GM18498 (cell line): ENCODE measurements at regions not wholly inside any gene's neighbourhood (a gene's known extent, or its start where the extent isn't known, plus 50 kb on each side); places are given as distances from the start of the nearest gene placed in this dataset.
A peak's percentile ranks its signal among the peaks of the same experiment; 100 is the strongest.
"Not testable (repeated sequence)": the region's sequence is repeated elsewhere in the genome, so short reads cannot be mapped to it uniquely, and the experiment has no call there.

Experiments
- ATAC-seq: cut with Tn5 transposase; IDR thresholded peaks from one replicate; pipeline ENCODE4 v1.9.1; 2021; ENCODE audit warnings: mild to moderate bottlenecking, moderate library complexity; ENCODE audit not compliant: unreplicated experiment

DNA sequence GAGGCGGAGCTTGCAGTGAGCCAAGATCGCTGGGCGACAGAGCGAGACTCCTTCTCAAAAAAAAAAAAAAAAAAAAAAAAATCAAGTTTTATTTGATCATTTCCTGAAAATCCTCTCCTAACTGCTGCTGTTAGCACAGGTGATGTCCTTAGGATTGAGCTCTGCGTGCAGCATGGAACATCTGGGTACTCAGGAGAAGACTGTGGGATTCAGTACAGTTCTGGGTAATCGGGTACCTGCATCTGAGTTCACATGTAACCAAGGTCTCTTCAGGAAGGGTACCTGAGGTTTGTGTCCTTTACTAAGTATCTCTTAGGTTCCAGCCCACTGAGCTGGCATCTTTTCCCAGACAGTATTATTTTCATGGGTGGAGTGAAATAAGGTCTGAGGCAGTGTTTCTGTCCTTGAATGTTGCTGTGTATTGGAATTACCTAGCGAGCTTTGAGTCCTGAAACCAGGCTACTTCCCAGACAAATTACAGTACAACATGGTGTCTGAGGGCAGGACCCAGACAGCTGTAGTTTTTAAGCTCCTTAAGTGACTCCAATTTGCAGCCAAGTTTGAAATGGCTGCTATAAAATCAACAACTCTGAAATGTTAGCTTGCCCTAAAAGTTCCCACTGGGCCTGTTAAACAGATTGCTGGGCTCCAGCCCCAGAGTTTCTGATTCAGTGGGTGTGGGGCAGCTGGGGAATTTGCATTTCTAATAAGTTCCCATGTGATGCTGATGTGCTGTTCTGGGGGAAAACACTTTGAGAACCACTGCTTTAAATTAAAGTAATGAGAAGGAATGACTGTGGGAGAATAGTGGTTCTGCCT lies 120.5 kb downstream of the PMAIP1 start:
- ATAC-seq = no peak

DNA sequence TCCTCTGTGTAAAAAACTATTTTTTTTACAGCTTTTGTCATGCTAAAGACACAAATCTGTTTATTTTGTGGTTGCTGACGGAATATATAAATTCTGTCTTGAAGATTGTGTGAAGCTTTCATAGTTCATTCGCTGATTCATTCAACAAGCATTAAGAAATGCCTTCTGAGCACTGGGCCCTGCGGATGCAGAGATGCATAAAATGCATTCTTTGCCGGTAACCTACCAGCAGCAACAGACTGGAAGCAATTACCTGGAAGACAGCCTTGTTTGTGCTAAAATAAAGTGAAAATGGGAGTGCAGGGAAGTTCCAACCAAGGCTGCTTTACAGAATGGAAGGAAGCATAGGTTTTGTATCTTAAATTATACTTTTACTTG lies 119.7 kb downstream of the PMAIP1 start:
- no peak for ATAC-seq

GRCh38 chr18:60018618-60019462 lies 119.0 kb downstream of the PMAIP1 start:
- no peak for ATAC-seq

- not testable (repeated sequence) for ATAC-seq
Observed at GRCh38 chr18:60018134-60018533, 118.3 kb downstream of the PMAIP1 start.

- no peak for ATAC-seq
Observed at GRCh38 chr18:60017371-60017770, 117.6 kb downstream of the PMAIP1 start.

- not testable (repeated sequence) for ATAC-seq
Observed at GRCh38 chr18:60015826-60016225, 116.0 kb downstream of the PMAIP1 start.

GRCh38 chr18:60013148-60013547 lies 113.4 kb downstream of the PMAIP1 start:
- not testable (repeated sequence) for ATAC-seq

DNA sequence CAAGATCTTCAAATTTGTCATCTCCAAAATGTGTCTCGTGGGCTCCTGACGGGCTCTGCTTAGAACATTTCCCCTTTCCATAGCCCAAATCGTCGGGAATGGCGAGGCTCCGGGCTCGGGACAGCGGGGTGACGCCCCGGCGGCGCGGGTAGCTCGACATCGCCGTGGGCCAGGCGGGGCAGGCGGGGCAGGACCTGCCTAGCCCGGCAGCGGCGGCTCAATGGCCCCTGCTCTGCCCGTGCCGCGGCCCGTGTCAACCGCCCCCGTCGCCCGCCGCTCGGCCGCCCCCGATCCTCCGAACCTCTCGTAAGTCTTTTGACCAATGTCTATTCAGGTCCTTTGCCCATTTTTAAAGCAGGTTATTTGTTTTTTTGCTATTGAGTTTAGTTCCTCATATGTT lies 111.2 kb downstream of the PMAIP1 start:
- ATAC-seq = no peak

DNA sequence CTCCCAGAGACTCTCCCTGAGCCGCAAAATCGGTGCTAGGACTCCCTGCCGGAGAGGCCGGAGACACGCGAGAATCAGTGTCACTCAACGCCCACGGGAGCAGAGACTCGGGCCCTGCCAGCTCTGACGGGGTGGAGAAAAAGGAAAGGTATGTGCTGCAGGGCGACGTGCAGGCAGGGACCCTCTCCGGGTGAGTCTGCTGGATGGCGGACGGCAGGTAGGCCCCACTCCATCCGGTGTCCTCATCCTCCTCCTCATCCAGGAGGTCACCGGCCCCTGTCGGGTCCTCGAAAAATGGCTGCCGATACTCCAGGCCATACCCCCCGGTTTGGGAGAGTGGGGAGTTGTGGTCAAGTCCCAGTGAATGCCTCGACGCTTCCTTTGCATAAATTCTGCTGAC lies 110.7 kb downstream of the PMAIP1 start:
- ATAC-seq = no peak

GRCh38 chr18:60007661-60008060 lies 107.9 kb downstream of the PMAIP1 start:
- ATAC-seq = no peak

GRCh38 chr18:60003610-60004185 lies 103.9 kb downstream of the PMAIP1 start:
- ATAC-seq = no peak

- ATAC-seq = peak; percentile 87
Observed at GRCh38 chr18:59996370-59996966, 96.7 kb downstream of the PMAIP1 start.

GRCh38 chr18:59994357-59994756 lies 94.6 kb downstream of the PMAIP1 start:
- ATAC-seq = peak; percentile 75

DNA sequence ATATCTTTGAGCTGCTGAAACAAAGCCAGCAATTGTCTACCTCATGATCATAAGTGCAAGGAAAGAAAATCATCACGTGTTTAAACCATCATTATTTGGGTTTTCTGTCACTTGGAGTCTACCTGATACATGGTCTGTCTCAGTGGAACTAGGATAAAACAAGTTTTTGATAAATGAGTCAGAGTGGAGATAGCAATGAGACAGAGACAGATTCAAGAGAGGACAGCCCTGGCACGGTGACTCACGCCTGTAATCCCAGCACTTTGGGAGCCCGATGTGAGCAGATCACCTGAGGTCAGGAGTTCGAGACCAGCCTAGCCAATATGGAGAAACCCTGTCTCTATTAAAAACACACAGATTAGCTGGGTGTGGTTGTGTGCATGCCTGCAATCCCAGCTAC lies 93.8 kb downstream of the PMAIP1 start:
- no peak for ATAC-seq

DNA sequence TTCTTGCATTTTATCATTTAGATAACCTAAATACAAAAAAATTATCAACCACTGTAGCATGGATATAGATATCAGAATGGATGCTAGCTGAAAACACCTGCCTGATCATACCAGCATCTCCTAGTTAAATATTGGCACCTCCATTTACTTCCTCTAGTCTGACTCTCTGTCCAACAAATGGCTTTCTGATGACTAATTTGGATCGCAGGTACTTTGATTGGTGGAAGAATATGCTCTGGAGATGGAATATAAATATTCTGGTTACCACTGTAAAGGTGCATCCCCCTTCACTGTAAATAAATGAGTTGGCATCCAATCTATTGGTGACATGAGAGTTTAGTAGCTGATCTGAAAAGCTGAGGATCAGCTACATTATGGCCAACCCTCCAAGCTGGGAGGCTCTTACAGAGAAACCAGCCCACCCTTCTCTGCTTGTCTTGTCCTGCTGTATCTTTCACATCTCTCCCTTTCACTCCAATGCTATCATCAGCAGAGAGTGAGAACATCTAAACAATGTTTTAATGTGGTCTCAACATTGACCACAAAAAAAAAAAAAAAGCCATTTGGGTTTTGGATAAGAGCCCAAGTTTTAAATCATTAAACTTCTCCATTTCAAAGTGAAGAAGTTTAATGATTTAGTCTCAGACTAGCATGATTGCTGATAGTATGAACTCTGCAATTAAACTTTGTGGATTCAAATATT lies 90.5 kb downstream of the PMAIP1 start:
- no peak for ATAC-seq

GRCh38 chr18:59988098-59988706 lies 88.4 kb downstream of the PMAIP1 start:
- ATAC-seq = no peak

GRCh38 chr18:59987102-59987501 lies 87.3 kb downstream of the PMAIP1 start:
- no peak for ATAC-seq

- no peak for ATAC-seq
Observed at GRCh38 chr18:59986139-59986538, 86.3 kb downstream of the PMAIP1 start.

- no peak for ATAC-seq
Observed at GRCh38 chr18:59985289-59985688, 85.5 kb downstream of the PMAIP1 start.

DNA sequence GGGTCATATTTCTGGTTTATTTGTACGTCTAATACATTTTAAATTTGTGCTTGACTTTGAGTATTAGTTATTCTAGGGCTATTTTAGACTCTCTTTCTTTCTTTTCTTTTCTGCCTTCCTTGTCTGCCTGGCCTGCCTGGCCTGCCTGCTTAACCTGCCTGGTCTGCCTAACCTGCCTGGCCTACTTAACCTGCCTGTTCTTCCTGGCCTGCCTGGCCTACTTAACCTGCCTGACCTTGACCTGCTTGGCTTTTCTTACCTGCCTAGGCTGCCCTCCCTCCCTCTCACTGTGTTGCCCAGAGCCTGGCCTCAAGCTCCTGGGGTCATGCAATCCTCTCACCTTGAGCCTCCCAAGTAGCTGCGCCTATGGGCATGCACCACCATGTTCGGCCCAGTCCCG lies 83.7 kb downstream of the PMAIP1 start:
- ATAC-seq = no peak
